ENCODE measurements at regions not wholly inside any gene's neighbourhood (a gene's known extent, or its start where the extent isn't known, plus 50 kb on each side); places are given as distances from the start of the nearest gene placed in this dataset.
"Not testable (repeated sequence)": the region's sequence is repeated elsewhere in the genome, so short reads cannot be mapped to it uniquely, and the experiment has no call there.

GRCh38 chr9:129453734-129454133, 167.2 kb downstream of the C9orf50 start:
- no peak for DNase-seq

- no peak for DNase-seq
These were observed 169.2 kb downstream of the C9orf50 start for GRCh38 chr9:129451669-129452068.

GRCh38 chr9:129451089-129451656, 169.7 kb downstream of the C9orf50 start:
- no peak for DNase-seq

GRCh38 chr9:129449066-129449465, 171.8 kb downstream of the C9orf50 start:
- no peak for DNase-seq

GRCh38 chr9:129446828-129447550, 173.9 kb downstream of the C9orf50 start:
- DNase-seq = no peak

GRCh38 chr9:129445794-129446306, 175.1 kb downstream of the C9orf50 start:
- DNase-seq = no peak

- DNase-seq = not testable (repeated sequence)
These were observed 177.3 kb downstream of the C9orf50 start for GRCh38 chr9:129443515-129444164.

- DNase-seq = no peak
These were observed 177.9 kb downstream of the C9orf50 start for GRCh38 chr9:129442803-129443511.

GRCh38 chr9:129441852-129442251, 179.0 kb downstream of the C9orf50 start:
- DNase-seq = no peak

- DNase-seq = no peak
These were observed 180.3 kb downstream of the C9orf50 start for GRCh38 chr9:129440435-129441186.

- DNase-seq = no peak
These were observed 181.7 kb downstream of the C9orf50 start for GRCh38 chr9:129439242-129439641.

GRCh38 chr9:129437626-129438323, 183.1 kb downstream of the C9orf50 start:
- no peak for DNase-seq

GRCh38 chr9:129436751-129437625, 183.9 kb downstream of the C9orf50 start:
- no peak for DNase-seq

GRCh38 chr9:129435988-129436717, 184.7 kb downstream of the C9orf50 start:
- DNase-seq = no peak

- DNase-seq = no peak
These were observed 185.6 kb downstream of the C9orf50 start for GRCh38 chr9:129435291-129435690.

GRCh38 chr9:129434187-129434586, 186.7 kb downstream of the C9orf50 start:
- DNase-seq = no peak

- no peak for DNase-seq
These were observed 188.4 kb downstream of the C9orf50 start for GRCh38 chr9:129432297-129433154.

- no peak for DNase-seq
These were observed 189.8 kb downstream of the C9orf50 start for GRCh38 chr9:129430940-129431643.

Data from stimulated activated CD4-positive, alpha-beta T cell treated with anti-CD3 and anti-CD28 coated beads, Interleukin-4, amount 100 ng/mL, for 24 hours (primary cell).